RWPE2 (cell line): ENCODE measurements at regions not wholly inside any gene's neighbourhood (a gene's known extent, or its start where the extent isn't known, plus 50 kb on each side); places are given as distances from the start of the nearest gene placed in this dataset.

Source experiments
- ATAC-seq: fragments of 200-7000 bp; cut with Tn5 transposase; 3 replicates; pipeline ENCODE4 v1.9.1; 2021; ENCODE audit warnings: low read depth
- DNase-seq: peaks from one replicate; pipeline ENCODE4 v3.0.0-alpha.2; 2020; ENCODE audit warnings: low spot score
- H3K27ac ChIP-seq: fragments of 450-650 bp; 2 replicates; pipeline ENCODE4 v1.5.1; 2017; ENCODE audit warnings: mild to moderate bottlenecking; ENCODE audit not compliant: poor library complexity, severe bottlenecking
- H3K27me3 ChIP-seq: fragments of 250-450 bp; sonication (Bioruptor Pico); 2 replicates; pipeline ENCODE4 v1.5.1; 2021; ENCODE audit warnings: mild to moderate bottlenecking, moderate library complexity; ENCODE audit not compliant: insufficient read depth, poor library complexity, severe bottlenecking
- H3K36me3 ChIP-seq: fragments of 250-450 bp; sonication (Bioruptor Pico); 2 replicates; pipeline ENCODE4 v1.5.1; 2020; ENCODE audit warnings: low read depth, mild to moderate bottlenecking, moderate library complexity
- H3K4me1 ChIP-seq: fragments of 250-450 bp; sonication (Bioruptor Pico); 2 replicates; pipeline ENCODE4 v1.5.1; 2021; ENCODE audit warnings: mild to moderate bottlenecking, moderate library complexity; ENCODE audit not compliant: insufficient read depth, poor library complexity, severe bottlenecking
- H3K4me3 ChIP-seq: fragments of 250-450 bp; sonication (Bioruptor Pico); 2 replicates; pipeline ENCODE4 v1.5.1; 2021; ENCODE audit warnings: mild to moderate bottlenecking, moderate library complexity; ENCODE audit not compliant: severe bottlenecking
- H3K9me3 ChIP-seq: fragments of 250-450 bp; sonication (Bioruptor Pico); 2 replicates; pipeline ENCODE4 v1.5.1; 2021; ENCODE audit warnings: mild to moderate bottlenecking, moderate library complexity; ENCODE audit not compliant: severe bottlenecking
- TF ChIP-seq, protein P1 (sequence below): fragments of 450-650 bp; IDR thresholded peaks from one replicate; pipeline ENCODE4 v1.5.1; 2017; ENCODE audit warnings: mild to moderate bottlenecking, moderate library complexity; ENCODE audit not compliant: poor library complexity, severe bottlenecking

- Histone ChIP-seq H3K9me3 (no peaks in the 10 kb centered on the region), H3K36me3 (no peaks in the 10 kb centered on the region), H3K4me3 (no peak overlapping the region), H3K4me1 (no peaks in the 10 kb centered on the region), H3K27ac (no peak overlapping the region), H3K27me3 (no peaks in the 10 kb centered on the region)
- no peak for DNase-seq
- TF ChIP-seq, protein P1, sequence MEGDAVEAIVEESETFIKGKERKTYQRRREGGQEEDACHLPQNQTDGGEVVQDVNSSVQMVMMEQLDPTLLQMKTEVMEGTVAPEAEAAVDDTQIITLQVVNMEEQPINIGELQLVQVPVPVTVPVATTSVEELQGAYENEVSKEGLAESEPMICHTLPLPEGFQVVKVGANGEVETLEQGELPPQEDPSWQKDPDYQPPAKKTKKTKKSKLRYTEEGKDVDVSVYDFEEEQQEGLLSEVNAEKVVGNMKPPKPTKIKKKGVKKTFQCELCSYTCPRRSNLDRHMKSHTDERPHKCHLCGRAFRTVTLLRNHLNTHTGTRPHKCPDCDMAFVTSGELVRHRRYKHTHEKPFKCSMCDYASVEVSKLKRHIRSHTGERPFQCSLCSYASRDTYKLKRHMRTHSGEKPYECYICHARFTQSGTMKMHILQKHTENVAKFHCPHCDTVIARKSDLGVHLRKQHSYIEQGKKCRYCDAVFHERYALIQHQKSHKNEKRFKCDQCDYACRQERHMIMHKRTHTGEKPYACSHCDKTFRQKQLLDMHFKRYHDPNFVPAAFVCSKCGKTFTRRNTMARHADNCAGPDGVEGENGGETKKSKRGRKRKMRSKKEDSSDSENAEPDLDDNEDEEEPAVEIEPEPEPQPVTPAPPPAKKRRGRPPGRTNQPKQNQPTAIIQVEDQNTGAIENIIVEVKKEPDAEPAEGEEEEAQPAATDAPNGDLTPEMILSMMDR = no peak
- ATAC-seq = no peak
Measured at GRCh38 chr2:37527361-37527760, 144.1 kb downstream of the CDC42EP3 start.

- H3K9me3 ChIP-seq = no peaks in the 10 kb centered on the region
- H3K27me3 ChIP-seq = no peaks in the 10 kb centered on the region
- no peak overlapping the region for H3K4me3 ChIP-seq
- TF ChIP-seq, protein P1 = no peak
- H3K27ac ChIP-seq = no peak overlapping the region
- DNase-seq (no peak), ATAC-seq (no peak)
- H3K36me3 ChIP-seq = no peaks in the 10 kb centered on the region
- H3K4me1 ChIP-seq = no peaks in the 10 kb centered on the region
Measured at GRCh38 chr2:37529830-37530415, 141.5 kb downstream of the CDC42EP3 start.

DNA sequence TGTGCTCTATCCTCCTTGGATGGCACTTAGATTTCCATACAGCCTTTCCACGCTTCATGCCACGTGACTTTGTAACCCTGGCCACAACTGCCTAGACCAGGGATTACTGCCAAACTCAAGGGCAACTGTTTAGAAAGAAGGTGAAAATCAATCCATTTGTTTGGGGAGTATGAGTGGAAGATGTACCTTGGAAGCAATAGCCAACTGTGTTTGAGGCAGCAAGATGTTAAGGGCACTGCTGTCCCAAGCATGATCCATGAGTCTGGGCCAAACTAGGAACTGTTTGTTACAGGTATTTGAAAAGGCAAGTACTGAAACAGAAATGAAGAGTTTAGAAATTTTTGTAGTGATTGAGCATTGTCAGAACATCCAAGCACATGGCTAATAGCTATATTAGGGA lies 138.9 kb downstream of the CDC42EP3 start:
- no peak overlapping the region for H3K4me3 ChIP-seq
- TF ChIP-seq, protein P1 = no peak
- DNase-seq (no peak), ATAC-seq (no peak)
- H3K27me3 ChIP-seq = no peaks in the 10 kb centered on the region
- no peaks in the 10 kb centered on the region for H3K9me3 ChIP-seq
- no peak overlapping the region for H3K27ac ChIP-seq
- H3K36me3 ChIP-seq = no peaks in the 10 kb centered on the region
- no peaks in the 10 kb centered on the region for H3K4me1 ChIP-seq

DNA sequence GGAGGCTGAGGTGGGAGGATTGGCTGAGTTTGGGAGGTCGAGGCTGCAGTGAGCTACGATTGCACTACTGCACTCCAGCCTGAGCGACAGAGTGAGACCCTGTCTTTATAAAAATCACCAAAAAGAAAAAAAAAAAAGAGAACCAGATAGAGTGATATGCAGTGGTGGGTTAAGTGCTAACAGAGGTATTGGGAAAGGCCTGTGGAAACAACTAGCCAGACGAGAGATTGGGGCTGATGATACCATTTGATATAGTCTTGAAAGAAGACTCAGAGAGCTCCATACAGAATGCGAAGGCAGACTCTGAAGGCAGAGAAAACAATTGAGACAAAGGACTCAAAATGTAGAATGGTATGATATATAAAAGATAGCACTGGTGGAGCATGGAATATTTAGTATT lies 134.1 kb downstream of the CDC42EP3 start:
- no peak overlapping the region for H3K4me3 ChIP-seq
- no peak overlapping the region for H3K27ac ChIP-seq
- peaks cover 3% of the 10 kb centered on the region for H3K9me3 ChIP-seq
- ATAC-seq (no peak), DNase-seq (no peak)
- TF ChIP-seq, protein P1 = no peak
- no peaks in the 10 kb centered on the region for H3K4me1 ChIP-seq
- no peaks in the 10 kb centered on the region for H3K36me3 ChIP-seq
- H3K27me3 ChIP-seq = no peaks in the 10 kb centered on the region

DNA sequence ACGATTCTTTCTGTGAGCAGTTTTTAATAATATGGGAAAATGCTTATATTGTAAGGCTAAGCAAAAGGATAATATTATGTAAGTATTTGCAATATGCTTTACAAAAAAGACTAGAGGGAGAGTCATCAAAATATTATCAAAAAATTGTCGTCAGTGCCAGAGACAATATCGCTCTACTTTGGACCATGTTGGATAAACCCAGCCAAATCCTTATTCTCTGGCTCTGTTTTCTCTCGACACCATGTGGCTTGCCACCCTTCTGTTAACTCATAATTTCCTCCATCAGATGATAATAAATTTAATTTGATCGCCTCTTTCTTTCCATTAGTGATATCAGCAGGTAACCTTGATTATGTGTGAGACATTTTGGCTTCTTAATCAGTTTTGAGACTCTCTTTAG lies 129.9 kb downstream of the CDC42EP3 start:
- Histone ChIP-seq H3K27ac (no peak overlapping the region), H3K36me3 (no peaks in the 10 kb centered on the region), H3K27me3 (no peaks in the 10 kb centered on the region), H3K4me3 (no peak overlapping the region), H3K9me3 (peaks cover 3% of the 10 kb centered on the region), H3K4me1 (no peaks in the 10 kb centered on the region)
- ATAC-seq (no peak), DNase-seq (no peak)
- TF ChIP-seq, protein P1 = no peak
